ENCODE measurements at regions not wholly inside any gene's neighbourhood (a gene's known extent, or its start where the extent isn't known, plus 50 kb on each side); places are given as distances from the start of the nearest gene placed in this dataset.

DNA sequence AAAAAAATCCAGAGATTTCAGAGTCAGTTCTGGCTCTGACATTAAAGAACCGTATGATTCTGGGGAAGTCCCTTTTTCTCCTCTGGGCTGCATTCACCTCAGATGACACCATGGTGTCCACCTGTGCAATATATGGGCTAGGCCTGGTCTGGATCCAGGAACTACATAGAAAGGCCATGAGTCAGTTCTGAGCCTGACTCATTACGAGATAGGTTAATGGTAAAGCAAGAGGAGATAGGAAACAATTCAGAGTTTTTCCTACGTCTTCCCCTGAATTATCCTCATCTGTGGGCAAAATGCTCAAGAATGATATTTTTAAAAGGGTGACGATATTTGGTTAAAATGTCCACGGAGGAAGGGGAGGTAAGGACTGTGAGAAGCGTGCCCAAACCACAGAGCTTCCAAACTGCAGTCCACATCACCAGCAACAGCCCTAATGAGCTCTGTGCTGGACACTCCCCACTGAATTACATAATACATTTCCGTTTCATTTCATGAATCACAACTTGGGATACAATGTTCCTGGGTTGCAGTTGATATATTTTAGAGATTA is 180.1 kb upstream of the OSR1 start:
- DNase-seq, result no peak

DNA sequence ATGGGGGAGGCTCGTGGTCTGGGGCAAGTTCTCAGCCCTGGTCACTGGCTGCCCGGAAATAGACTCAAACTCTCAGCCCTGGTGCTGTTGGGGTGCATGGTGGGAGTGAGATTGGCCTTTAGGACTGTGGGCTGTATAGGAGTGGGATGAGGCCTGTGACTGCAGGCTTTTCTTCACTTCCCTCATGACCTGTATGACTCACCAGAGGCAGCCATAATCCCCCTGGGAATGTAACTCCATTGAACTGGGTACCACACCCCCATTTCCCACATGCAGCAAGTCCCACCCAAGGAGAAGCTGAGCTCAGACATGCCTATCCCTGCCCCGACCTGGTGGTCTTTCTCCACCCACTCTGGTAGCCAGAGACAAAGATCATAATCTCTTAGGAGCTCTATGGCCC is 177.7 kb upstream of the OSR1 start:
- DNase-seq, result no peak

DNA sequence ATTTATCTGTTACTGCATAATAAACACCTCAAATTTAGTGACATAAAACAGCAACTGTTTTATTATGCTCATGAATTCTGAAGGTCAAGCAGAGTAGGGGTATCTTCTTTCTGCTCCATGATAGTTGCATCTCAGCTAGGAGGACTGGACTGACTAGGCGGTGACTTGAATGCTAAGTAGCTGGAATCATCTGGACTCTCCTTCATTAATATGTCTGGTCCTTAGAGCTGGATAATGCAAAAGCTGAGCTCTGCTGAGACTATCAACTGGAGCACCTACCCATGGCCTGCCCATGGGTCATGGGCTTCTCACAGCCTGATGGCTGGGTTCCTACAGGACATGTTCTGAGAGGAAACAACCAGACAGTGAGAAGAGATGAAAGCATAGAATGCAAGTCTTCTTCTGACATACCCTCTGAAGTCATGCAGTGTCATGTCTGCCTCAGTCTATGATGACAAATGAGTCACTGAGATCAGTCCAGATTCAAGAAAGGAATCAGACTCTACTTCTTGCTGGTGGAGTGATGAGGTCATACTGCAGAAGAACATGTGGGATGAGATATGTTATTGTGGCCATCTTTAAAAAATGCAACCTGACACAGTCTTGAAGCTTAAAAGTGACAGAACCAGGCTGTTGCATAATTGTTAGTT is 174.2 kb upstream of the OSR1 start:
- DNase-seq, result no peak

GRCh38 chr2:19529677-19530076 is 171.3 kb upstream of the OSR1 start:
- DNase-seq, result no peak

DNA sequence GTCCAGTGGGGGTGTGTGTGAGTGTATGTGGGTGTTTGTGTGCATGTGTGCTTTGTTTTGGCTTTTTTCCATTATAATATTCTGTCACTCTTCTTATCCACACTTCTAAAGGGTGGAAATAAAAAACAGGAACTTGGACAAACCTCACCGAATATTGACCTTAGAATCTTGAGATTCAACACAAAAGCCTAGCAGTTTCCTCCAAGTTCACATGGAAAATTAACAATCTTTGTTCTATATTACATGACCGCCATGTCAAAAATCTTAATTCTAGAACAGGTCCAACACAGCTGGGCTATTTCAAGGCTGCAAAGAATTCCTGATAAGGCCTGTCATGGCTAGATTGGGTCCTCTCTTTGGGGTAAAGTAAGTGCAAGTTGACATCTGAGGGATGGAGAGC is 169.3 kb upstream of the OSR1 start:
- no peak for DNase-seq

- DNase-seq, result no peak
Observed at GRCh38 chr2:19525313-19525712, 166.9 kb upstream of the OSR1 start.

DNA sequence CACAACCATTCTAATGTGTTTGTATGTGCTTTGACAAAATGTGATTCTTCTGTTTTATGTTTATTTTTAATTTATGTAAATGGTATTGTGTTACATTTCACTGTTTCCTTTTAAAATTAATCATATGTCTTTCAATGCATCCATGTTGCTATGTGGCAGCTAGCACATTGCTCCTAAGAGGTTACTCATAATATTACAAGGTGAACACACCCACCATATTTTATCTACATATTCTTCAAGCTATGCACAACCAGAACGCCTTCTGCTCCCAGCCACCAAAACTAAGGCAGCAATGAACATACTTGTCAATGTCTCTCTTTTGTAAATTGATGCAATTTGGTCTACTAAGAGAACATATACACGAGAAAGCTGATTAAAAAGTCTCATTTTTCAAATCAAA is 160.6 kb upstream of the OSR1 start:
- DNase-seq, result no peak

- no peak for DNase-seq
Observed at GRCh38 chr2:19507137-19507536, 148.7 kb upstream of the OSR1 start.

GRCh38 chr2:19505199-19506136 is 147.0 kb upstream of the OSR1 start:
- no peak for DNase-seq

GRCh38 chr2:19504400-19505198 is 146.2 kb upstream of the OSR1 start:
- DNase-seq, result no peak

DNA sequence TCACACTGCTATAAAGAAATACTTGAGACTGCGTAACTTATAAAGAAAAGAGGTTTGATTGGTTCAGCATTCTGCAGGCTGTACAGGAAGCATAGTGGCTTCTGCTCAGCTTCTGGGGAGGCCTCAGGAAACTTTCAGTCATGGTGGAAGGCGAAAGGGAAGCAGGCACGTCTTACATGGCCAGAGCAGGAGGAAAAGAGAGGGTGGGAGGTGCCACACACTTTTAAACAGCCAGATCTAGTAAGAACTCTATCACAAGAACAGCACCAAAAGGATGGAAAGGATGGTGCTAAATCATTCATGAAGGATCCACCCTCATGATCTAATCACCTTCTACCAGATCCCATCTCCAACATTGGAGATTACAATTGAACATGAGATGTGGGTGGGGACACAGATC is 145.5 kb upstream of the OSR1 start:
- no peak for DNase-seq

DNA sequence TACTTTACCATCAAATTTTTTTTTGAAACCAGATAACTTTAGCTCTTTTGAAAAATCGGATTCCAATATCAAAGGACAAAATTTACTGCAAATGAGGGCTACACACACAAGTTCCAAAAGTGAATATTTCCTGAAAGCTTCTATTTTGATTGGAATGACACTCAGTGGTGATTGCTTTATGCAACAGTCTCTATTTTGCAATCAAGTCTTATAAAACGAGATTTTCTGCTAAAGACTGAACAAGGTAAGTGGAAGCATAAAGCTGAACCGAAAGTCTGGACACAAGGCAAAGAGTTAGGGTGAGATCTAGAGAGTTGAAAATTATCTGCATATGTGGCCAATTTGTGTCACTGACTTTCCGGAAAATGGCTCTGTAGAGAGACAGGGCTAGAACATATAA is 145.0 kb upstream of the OSR1 start:
- DNase-seq, result no peak

DNA sequence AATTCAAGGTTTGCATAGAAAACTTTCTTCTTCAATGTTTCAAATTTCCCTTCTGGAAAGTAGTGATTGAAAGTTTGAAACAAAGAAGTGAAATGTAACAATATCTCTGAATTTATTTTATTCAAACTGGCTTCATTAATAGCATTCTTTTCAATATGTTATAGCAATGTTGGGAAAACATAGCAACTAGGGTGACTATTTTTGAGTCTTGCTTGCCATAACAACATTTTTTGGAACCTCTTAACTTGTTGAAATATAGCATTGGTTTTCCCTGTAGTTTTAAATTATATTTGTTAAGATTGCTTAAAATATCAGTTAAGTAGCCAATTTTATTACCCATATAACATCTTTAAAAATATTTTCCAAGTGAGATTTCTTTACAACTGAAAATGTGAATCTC is 141.7 kb upstream of the OSR1 start:
- DNase-seq, result no peak

- no peak for DNase-seq
Observed at GRCh38 chr2:19496646-19497045, 138.2 kb upstream of the OSR1 start.

- no peak for DNase-seq
Observed at GRCh38 chr2:19494241-19494640, 135.8 kb upstream of the OSR1 start.

DNA sequence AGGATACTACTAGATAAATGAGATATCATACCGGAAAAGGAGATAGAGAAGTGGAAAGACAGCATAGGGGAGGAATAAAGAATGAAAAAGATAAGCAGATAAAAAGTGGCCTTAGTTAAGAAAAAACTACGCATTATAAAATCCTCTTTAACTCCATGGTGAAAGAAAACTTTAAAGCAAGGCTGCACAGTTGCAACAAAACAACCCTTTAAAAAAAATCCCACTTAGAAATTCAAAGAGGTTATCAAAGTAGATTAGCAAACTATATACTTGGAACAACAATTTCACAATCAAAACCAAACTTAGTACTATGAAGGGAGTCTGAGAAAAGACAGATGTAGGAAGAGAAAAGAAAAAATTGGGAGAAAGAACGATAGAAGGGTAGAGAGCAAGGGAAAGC is 133.4 kb upstream of the OSR1 start:
- DNase-seq, result no peak

GRCh38 chr2:19490846-19491435 is 132.5 kb upstream of the OSR1 start:
- no peak for DNase-seq

- DNase-seq, result no peak
Observed at GRCh38 chr2:19488009-19488691, 129.7 kb upstream of the OSR1 start.

DNA sequence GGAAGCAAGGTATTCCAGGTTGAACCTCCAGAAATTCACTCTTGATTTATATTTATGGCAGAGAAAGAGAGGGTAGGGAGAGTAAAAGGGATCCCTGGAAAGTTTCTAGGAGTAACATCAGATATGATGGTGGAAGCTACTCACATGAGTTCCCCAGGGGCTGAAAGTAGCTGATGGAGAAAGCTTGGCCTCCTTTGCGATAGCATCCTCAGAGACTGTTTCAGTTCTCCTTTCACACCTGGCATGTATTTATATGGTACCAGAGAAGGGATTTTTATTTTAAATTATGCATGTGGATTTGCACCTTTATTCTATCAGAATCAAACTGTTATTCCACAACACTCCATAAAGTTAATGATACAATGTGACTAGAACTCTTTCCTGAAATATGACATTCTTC is 126.3 kb upstream of the OSR1 start:
- no peak for DNase-seq

DNA sequence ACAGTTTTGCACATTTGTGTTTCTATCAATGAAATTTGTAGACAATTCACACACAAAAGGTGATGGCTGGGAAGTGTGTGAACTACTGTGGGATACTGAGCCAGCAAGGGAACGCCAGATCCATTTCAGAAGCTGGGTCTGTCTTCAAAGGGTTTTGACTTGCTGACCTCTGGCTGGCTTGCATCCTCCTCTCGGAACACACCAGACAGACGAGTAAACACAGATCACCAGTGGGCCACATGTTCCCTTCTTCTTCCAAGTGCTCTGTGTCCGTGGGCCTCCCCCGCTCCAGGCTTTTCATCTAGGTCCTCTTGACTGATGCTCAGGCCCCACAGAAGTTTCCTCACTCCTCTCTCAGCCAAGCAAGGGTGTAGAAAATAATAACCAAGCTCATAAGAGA is 122.2 kb upstream of the OSR1 start:
- no peak for DNase-seq

GRCh38 chr2:19479666-19480065 is 121.2 kb upstream of the OSR1 start:
- DNase-seq, result no peak

DNA sequence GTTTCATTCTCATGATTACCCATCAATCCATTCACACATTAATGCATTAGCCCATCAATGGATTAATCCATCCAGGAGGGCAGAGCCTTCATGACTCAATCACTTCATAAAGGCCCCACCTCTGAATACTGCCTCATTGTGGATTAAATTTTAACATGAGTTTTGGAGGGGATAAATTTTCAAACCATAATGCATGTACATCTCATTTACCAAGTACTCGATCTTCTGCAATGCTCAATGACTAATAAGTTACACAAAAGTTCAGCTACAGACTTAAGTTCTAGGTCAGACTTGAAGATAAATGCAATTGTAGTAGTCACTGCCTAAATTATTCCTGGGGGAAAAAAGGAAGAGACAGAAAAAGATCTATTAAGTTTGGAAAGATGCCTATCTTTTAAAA is 120.0 kb upstream of the OSR1 start:
- DNase-seq, result no peak

Data from GF-D8 (cell line).